ENCODE measurements at regions not wholly inside any gene's neighbourhood (a gene's known extent, or its start where the extent isn't known, plus 50 kb on each side); places are given as distances from the start of the nearest gene placed in this dataset.

DNA sequence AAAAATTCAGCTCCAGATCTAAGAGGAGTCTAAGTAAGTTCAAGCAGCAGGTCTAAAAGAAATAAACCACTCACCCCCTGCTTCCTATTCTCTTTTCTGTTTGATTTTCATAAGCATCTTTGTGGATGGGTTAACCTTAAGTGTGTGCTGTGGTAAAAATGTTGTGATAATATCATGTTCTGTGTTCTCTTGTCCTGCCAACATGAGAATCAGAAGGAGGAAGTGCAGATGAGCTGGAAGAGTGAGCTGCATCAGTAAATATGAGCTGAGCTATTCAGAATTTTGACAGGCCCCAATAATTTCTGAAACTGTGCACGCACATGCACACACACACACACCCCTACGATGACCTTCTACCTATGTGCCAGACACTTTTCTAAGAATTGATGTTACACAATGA is 186.5 kb upstream of the ANKRD55 start:
- TF ChIP-seq TAF1 (IDR thresholded peaks at IDR 0.05; ENCODE audit: low read depth, low read length) (no peak), SPI1 (IDR thresholded peaks at IDR 0.05; ENCODE audit: low read depth, low read length) (no peak)

All from GM12891 (cell line).